ENCODE measurements at regions not wholly inside any gene's neighbourhood (a gene's known extent, or its start where the extent isn't known, plus 50 kb on each side); places are given as distances from the start of the nearest gene placed in this dataset.

DNA sequence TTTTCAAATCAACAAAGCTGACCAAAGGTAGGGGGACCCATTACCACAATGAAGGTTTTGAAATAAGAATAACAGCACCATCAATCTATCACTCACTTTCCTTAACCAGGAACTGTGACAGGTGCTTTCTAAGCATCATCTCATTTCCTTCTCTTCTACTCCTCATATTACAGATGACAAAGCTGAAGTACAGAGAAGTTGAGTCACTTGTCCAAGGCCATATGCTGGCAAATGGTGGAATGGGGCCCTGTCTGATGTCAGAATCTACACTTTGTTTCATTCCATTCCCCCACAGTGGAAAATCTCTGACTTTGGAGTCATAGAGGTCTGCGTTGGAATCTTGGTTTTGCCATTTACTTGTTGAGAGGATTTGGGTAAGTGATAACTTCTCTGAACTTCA, 222.5 kb upstream of the LRFN2 start:
- no peak for TF ChIP-seq EZH2 (IDR thresholded peaks at IDR 0.05; ENCODE audit: borderline replicate concordance, low read length)
- TF ChIP-seq, protein P1, sequence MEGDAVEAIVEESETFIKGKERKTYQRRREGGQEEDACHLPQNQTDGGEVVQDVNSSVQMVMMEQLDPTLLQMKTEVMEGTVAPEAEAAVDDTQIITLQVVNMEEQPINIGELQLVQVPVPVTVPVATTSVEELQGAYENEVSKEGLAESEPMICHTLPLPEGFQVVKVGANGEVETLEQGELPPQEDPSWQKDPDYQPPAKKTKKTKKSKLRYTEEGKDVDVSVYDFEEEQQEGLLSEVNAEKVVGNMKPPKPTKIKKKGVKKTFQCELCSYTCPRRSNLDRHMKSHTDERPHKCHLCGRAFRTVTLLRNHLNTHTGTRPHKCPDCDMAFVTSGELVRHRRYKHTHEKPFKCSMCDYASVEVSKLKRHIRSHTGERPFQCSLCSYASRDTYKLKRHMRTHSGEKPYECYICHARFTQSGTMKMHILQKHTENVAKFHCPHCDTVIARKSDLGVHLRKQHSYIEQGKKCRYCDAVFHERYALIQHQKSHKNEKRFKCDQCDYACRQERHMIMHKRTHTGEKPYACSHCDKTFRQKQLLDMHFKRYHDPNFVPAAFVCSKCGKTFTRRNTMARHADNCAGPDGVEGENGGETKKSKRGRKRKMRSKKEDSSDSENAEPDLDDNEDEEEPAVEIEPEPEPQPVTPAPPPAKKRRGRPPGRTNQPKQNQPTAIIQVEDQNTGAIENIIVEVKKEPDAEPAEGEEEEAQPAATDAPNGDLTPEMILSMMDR (IDR thresholded peaks at IDR 0.05; ENCODE audit: low read length), result no peak
